ENCODE measurements at regions not wholly inside any gene's neighbourhood (a gene's known extent, or its start where the extent isn't known, plus 50 kb on each side); places are given as distances from the start of the nearest gene placed in this dataset.
A peak's percentile ranks its signal among the peaks of the same experiment; 100 is the strongest.

GRCh38 chr6:15061180-15061641 lies 184.7 kb upstream of the JARID2 start:
- Histone ChIP-seq H3K27ac (replicated peaks) (peak overlapping the region; percentile 40), H3K4me1 (peaks cover 28% of the 10 kb centered on the region), H3K4me3 (no peak overlapping the region), H3K36me3 (no peaks in the 10 kb centered on the region), H3K9me3 (replicated peaks) (peaks cover 10% of the 10 kb centered on the region), H3K27me3 (ENCODE audit: low read depth) (no peaks in the 10 kb centered on the region)
- no peak for DNase-seq
- TF ChIP-seq CTCF (IDR thresholded peaks at IDR 0.05; ENCODE audit: borderline replicate concordance) = no peak
- intact Hi-C loops (cut with micrococcal nuclease) = no loop called here

- Histone ChIP-seq H3K4me3 (no peak overlapping the region), H3K27ac (replicated peaks) (peak overlapping the region; percentile 45), H3K27me3 (ENCODE audit: low read depth) (no peaks in the 10 kb centered on the region), H3K36me3 (no peaks in the 10 kb centered on the region), H3K9me3 (replicated peaks) (peaks cover 10% of the 10 kb centered on the region), H3K4me1 (peaks cover 31% of the 10 kb centered on the region)
- intact Hi-C loops (cut with micrococcal nuclease) = no loop called here
- TF ChIP-seq CTCF (IDR thresholded peaks at IDR 0.05; ENCODE audit: borderline replicate concordance) = no peak
- no peak for DNase-seq
Measured at GRCh38 chr6:15061908-15062515, 183.9 kb upstream of the JARID2 start.

- H3K27ac ChIP-seq (replicated peaks) = peak overlapping the region; percentile 45
- H3K36me3 ChIP-seq = no peaks in the 10 kb centered on the region
- H3K4me1 ChIP-seq = peaks cover 31% of the 10 kb centered on the region
- intact Hi-C loops (cut with micrococcal nuclease) = no loop called here
- TF ChIP-seq CTCF (IDR thresholded peaks at IDR 0.05; ENCODE audit: borderline replicate concordance) = no peak
- H3K27me3 ChIP-seq (ENCODE audit: low read depth) = no peaks in the 10 kb centered on the region
- H3K4me3 ChIP-seq = no peak overlapping the region
- DNase-seq = no peak
- peaks cover 10% of the 10 kb centered on the region for H3K9me3 ChIP-seq (replicated peaks)
Measured at GRCh38 chr6:15062516-15063252, 183.2 kb upstream of the JARID2 start.

GRCh38 chr6:15063253-15063853 lies 182.5 kb upstream of the JARID2 start:
- intact Hi-C loops (cut with micrococcal nuclease) = no loop called here
- H3K27ac ChIP-seq (replicated peaks) = peak overlapping the region; percentile 45
- peaks cover 10% of the 10 kb centered on the region for H3K9me3 ChIP-seq (replicated peaks)
- no peak overlapping the region for H3K4me3 ChIP-seq
- H3K4me1 ChIP-seq = peaks cover 35% of the 10 kb centered on the region
- H3K36me3 ChIP-seq = no peaks in the 10 kb centered on the region
- no peaks in the 10 kb centered on the region for H3K27me3 ChIP-seq (ENCODE audit: low read depth)
- no peak for TF ChIP-seq CTCF (IDR thresholded peaks at IDR 0.05; ENCODE audit: borderline replicate concordance)
- peak; percentile 32 for DNase-seq

GRCh38 chr6:15065261-15065989 lies 180.4 kb upstream of the JARID2 start:
- Histone ChIP-seq H3K4me3 (no peak overlapping the region), H3K4me1 (peaks cover 35% of the 10 kb centered on the region), H3K27ac (replicated peaks) (no peak overlapping the region), H3K27me3 (ENCODE audit: low read depth) (no peaks in the 10 kb centered on the region), H3K9me3 (replicated peaks) (no peaks in the 10 kb centered on the region), H3K36me3 (no peaks in the 10 kb centered on the region)
- DNase-seq = no peak
- intact Hi-C loops (cut with micrococcal nuclease) = no loop called here
- no peak for TF ChIP-seq CTCF (IDR thresholded peaks at IDR 0.05; ENCODE audit: borderline replicate concordance)
